ENCODE measurements at regions not wholly inside any gene's neighbourhood (a gene's known extent, or its start where the extent isn't known, plus 50 kb on each side); places are given as distances from the start of the nearest gene placed in this dataset.

GRCh38 chr13:34345258-34345965 lies 527.5 kb downstream of the RFC3 start:
- DNase-seq (ENCODE audit: extremely low spot score in 2 of 2) = no peak
- H3K27me3 ChIP-seq = no peaks in the 10 kb centered on the region
- H3K36me3 ChIP-seq = no peaks in the 10 kb centered on the region
- no peak overlapping the region for H3K27ac ChIP-seq
- no peak overlapping the region for H3K4me3 ChIP-seq
- intact Hi-C loops (cut with DNase I) = no loop called here
- TF ChIP-seq CTCF (IDR thresholded peaks at IDR 0.05) = no peak
- no peak for TF ChIP-seq POLR2AphosphoS5 (IDR thresholded peaks at IDR 0.05; ENCODE audit: insufficient read depth in 1 of 2, low read depth in 1 of 2)
- no peak for TF ChIP-seq POLR2A (IDR thresholded peaks at IDR 0.05)
- H3K4me1 ChIP-seq = no peaks in the 10 kb centered on the region
- H3K9me3 ChIP-seq = no peaks in the 10 kb centered on the region

DNA sequence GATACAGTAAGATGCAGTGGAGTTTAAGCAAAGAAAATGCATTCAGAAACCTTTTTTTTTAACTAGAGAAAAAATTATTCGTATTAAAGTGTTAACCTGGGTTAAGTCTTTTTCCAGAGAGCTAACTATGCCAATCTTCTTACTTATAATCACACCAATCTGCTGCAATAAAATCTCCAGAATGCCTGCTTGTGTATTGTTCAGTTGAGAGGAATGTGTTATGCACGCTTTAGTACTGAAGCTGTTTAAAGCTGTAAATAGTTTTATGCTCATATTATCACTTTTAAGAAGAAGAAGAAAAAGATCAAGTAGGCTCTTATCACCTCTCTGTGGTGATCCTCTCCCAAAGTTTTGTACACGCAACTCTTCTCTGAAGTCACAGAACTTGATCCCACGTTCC lies 528.7 kb downstream of the RFC3 start:
- Histone ChIP-seq H3K9me3 (no peaks in the 10 kb centered on the region), H3K36me3 (no peaks in the 10 kb centered on the region), H3K4me1 (no peaks in the 10 kb centered on the region), H3K27me3 (no peaks in the 10 kb centered on the region), H3K27ac (no peak overlapping the region), H3K4me3 (no peak overlapping the region)
- TF ChIP-seq POLR2A (IDR thresholded peaks at IDR 0.05) (no peak), CTCF (IDR thresholded peaks at IDR 0.05) (no peak), POLR2AphosphoS5 (IDR thresholded peaks at IDR 0.05; ENCODE audit: insufficient read depth in 1 of 2, low read depth in 1 of 2) (no peak)
- no peak for DNase-seq (ENCODE audit: extremely low spot score in 2 of 2)
- intact Hi-C loops (cut with DNase I) = no loop called here

- intact Hi-C loops (cut with DNase I) = no loop called here
- no peak for DNase-seq (ENCODE audit: extremely low spot score in 2 of 2)
- H3K27me3 ChIP-seq = no peaks in the 10 kb centered on the region
- no peaks in the 10 kb centered on the region for H3K9me3 ChIP-seq
- TF ChIP-seq CTCF (IDR thresholded peaks at IDR 0.05) = no peak
- TF ChIP-seq POLR2A (IDR thresholded peaks at IDR 0.05) = no peak
- no peak for TF ChIP-seq POLR2AphosphoS5 (IDR thresholded peaks at IDR 0.05; ENCODE audit: insufficient read depth in 1 of 2, low read depth in 1 of 2)
- H3K27ac ChIP-seq = no peak overlapping the region
- H3K4me3 ChIP-seq = no peak overlapping the region
- no peaks in the 10 kb centered on the region for H3K36me3 ChIP-seq
- H3K4me1 ChIP-seq = no peaks in the 10 kb centered on the region
These were observed 530.0 kb downstream of the RFC3 start for GRCh38 chr13:34347784-34348573.

GRCh38 chr13:34349091-34349722 lies 531.3 kb downstream of the RFC3 start:
- Histone ChIP-seq H3K4me3 (no peak overlapping the region), H3K36me3 (no peaks in the 10 kb centered on the region), H3K4me1 (no peaks in the 10 kb centered on the region), H3K9me3 (no peaks in the 10 kb centered on the region), H3K27me3 (no peaks in the 10 kb centered on the region), H3K27ac (no peak overlapping the region)
- no peak for DNase-seq (ENCODE audit: extremely low spot score in 2 of 2)
- intact Hi-C loops (cut with DNase I) = no loop called here
- TF ChIP-seq CTCF (IDR thresholded peaks at IDR 0.05) = no peak
- TF ChIP-seq POLR2AphosphoS5 (IDR thresholded peaks at IDR 0.05; ENCODE audit: insufficient read depth in 1 of 2, low read depth in 1 of 2) = no peak
- TF ChIP-seq POLR2A (IDR thresholded peaks at IDR 0.05) = no peak

Measured in vagina (tissue), 2 donors.